Ishikawa (cell line): ENCODE measurements at regions not wholly inside any gene's neighbourhood (a gene's known extent, or its start where the extent isn't known, plus 50 kb on each side); places are given as distances from the start of the nearest gene placed in this dataset.

Experiments used
- CEBPB ChIP-seq: IDR thresholded peaks from 2 replicates; pipeline ENCODE4 v1.6.1; 2012
- CREB1 ChIP-seq: IDR thresholded peaks from 2 replicates; pipeline ENCODE4 v1.6.1; 2012; ENCODE audit warnings: low read depth
- EGR1 ChIP-seq: IDR thresholded peaks from 2 replicates; pipeline ENCODE4 v1.6.1; 2012
- EP300 ChIP-seq: IDR thresholded peaks from 2 replicates; pipeline ENCODE4 v1.6.1; 2012; ENCODE audit warnings: borderline replicate concordance
- FOXM1 ChIP-seq: IDR thresholded peaks from 2 replicates; pipeline ENCODE4 v1.6.1; 2012; ENCODE audit warnings: low read depth, borderline replicate concordance
- MAX ChIP-seq: IDR thresholded peaks from 2 replicates; pipeline ENCODE4 v1.6.1; 2012
- NFIC ChIP-seq: IDR thresholded peaks from 2 replicates; pipeline ENCODE4 v1.6.1; 2012
- RAD21 ChIP-seq: IDR thresholded peaks from 2 replicates; pipeline ENCODE4 v1.6.1; 2012; ENCODE audit warnings: low read depth
- REST ChIP-seq: IDR thresholded peaks from 2 replicates; pipeline ENCODE4 v1.6.1; 2012; ENCODE audit warnings: low read depth, mild to moderate bottlenecking
- TAF1 ChIP-seq: IDR thresholded peaks from 2 replicates; pipeline ENCODE4 v1.6.1; 2012; ENCODE audit warnings: low read depth, mild to moderate bottlenecking
- TCF12 ChIP-seq: IDR thresholded peaks from 2 replicates; pipeline ENCODE4 v1.6.1; 2012; ENCODE audit warnings: low read depth
- TEAD4 ChIP-seq: IDR thresholded peaks from 2 replicates; pipeline ENCODE4 v1.6.1; 2012
- USF1 ChIP-seq: IDR thresholded peaks from 2 replicates; pipeline ENCODE4 v1.6.1; 2012
- YY1 ChIP-seq: IDR thresholded peaks from 2 replicates; pipeline ENCODE4 v1.6.1; 2012; ENCODE audit warnings: low read depth
- ZBTB7A ChIP-seq: IDR thresholded peaks from 2 replicates; pipeline ENCODE4 v1.6.1; 2012; ENCODE audit warnings: low read depth

GRCh38 chr18:26763446-26764110 is 101.9 kb downstream of the AQP4 start:
- no peak for TF ChIP-seq YY1
- TF ChIP-seq EP300: no peak
- no peak for TF ChIP-seq NFIC
- no peak for TF ChIP-seq REST
- TF ChIP-seq TCF12: no peak
- TF ChIP-seq TAF1: no peak
- no peak for TF ChIP-seq CEBPB
- no peak for TF ChIP-seq EGR1
- TF ChIP-seq MAX: no peak
- TF ChIP-seq USF1: no peak
- TF ChIP-seq FOXM1: no peak
- no peak for TF ChIP-seq TEAD4
- no peak for TF ChIP-seq ZBTB7A
- no peak for TF ChIP-seq RAD21
- no peak for TF ChIP-seq CREB1

GRCh38 chr18:26757263-26758019 is 108.1 kb downstream of the AQP4 start:
- TF ChIP-seq EGR1 (no peak), TEAD4 (no peak), YY1 (no peak), CREB1 (no peak), REST (no peak), TCF12 (no peak), FOXM1 (no peak), NFIC (no peak), RAD21 (no peak), TAF1 (no peak), USF1 (no peak), CEBPB (no peak), MAX (no peak), ZBTB7A (no peak), EP300 (no peak)

- TF ChIP-seq RAD21 (no peak), FOXM1 (no peak), CREB1 (no peak), EP300 (no peak), TAF1 (no peak), NFIC (no peak), USF1 (no peak), MAX (no peak), YY1 (no peak), ZBTB7A (no peak), TCF12 (no peak)
Measured at GRCh38 chr18:26756556-26756955, 109.0 kb downstream of the AQP4 start.

- TF ChIP-seq EGR1 (no peak), TAF1 (no peak), EP300 (no peak), FOXM1 (no peak), CEBPB (no peak), TCF12 (no peak), CREB1 (no peak), ZBTB7A (no peak), NFIC (no peak), USF1 (no peak), RAD21 (no peak), TEAD4 (no peak), YY1 (no peak), REST (no peak)
Measured at GRCh38 chr18:26746826-26747475, 118.6 kb downstream of the AQP4 start.
